HFF-Myc (cell line): ENCODE measurements at regions not wholly inside any gene's neighbourhood (a gene's known extent, or its start where the extent isn't known, plus 50 kb on each side); places are given as distances from the start of the nearest gene placed in this dataset.
A peak's percentile ranks its signal among the peaks of the same experiment; 100 is the strongest.

Experiments
- DNase-seq: peaks from one replicate; pipeline ENCODE4 v3.0.0-alpha.2; 2011; ENCODE audit warnings: low read depth; ENCODE audit errors: extremely low read depth
- H3K4me3 ChIP-seq: replicated peaks from 2 replicates; pipeline ENCODE4 v1.5.1; 2011; ENCODE audit warnings: low read depth, mild to moderate bottlenecking, control low read depth, low read length
- TF ChIP-seq, protein P1 (sequence below): IDR thresholded peaks from 2 replicates; pipeline ENCODE4 v1.5.1; 2012; ENCODE audit warnings: mild to moderate bottlenecking, low read depth, low read length, control low read depth; ENCODE audit errors: missing control alignments

DNA sequence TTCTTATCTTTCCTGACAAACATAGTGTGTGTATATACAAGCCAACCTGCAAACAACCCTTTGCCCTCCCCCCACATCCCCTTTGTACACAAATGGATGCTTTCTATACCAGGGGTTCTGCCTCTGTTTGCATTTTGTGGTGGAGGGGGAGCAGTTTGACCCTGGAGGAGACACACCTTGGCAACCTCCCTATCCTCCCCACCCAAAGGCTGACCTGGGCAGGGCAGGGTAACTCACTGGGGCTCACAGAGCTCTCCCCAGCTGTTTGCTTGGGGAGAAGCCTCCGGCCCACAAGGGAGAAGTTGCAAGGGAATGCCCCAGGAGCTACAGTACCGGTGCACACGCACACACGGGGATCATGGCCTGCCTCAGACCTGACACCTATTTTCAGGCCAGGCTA lies 372.6 kb downstream of the BCOR start:
- DNase-seq = no peak
- TF ChIP-seq, protein P1, sequence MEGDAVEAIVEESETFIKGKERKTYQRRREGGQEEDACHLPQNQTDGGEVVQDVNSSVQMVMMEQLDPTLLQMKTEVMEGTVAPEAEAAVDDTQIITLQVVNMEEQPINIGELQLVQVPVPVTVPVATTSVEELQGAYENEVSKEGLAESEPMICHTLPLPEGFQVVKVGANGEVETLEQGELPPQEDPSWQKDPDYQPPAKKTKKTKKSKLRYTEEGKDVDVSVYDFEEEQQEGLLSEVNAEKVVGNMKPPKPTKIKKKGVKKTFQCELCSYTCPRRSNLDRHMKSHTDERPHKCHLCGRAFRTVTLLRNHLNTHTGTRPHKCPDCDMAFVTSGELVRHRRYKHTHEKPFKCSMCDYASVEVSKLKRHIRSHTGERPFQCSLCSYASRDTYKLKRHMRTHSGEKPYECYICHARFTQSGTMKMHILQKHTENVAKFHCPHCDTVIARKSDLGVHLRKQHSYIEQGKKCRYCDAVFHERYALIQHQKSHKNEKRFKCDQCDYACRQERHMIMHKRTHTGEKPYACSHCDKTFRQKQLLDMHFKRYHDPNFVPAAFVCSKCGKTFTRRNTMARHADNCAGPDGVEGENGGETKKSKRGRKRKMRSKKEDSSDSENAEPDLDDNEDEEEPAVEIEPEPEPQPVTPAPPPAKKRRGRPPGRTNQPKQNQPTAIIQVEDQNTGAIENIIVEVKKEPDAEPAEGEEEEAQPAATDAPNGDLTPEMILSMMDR = no peak
- no peak overlapping the region for H3K4me3 ChIP-seq

DNA sequence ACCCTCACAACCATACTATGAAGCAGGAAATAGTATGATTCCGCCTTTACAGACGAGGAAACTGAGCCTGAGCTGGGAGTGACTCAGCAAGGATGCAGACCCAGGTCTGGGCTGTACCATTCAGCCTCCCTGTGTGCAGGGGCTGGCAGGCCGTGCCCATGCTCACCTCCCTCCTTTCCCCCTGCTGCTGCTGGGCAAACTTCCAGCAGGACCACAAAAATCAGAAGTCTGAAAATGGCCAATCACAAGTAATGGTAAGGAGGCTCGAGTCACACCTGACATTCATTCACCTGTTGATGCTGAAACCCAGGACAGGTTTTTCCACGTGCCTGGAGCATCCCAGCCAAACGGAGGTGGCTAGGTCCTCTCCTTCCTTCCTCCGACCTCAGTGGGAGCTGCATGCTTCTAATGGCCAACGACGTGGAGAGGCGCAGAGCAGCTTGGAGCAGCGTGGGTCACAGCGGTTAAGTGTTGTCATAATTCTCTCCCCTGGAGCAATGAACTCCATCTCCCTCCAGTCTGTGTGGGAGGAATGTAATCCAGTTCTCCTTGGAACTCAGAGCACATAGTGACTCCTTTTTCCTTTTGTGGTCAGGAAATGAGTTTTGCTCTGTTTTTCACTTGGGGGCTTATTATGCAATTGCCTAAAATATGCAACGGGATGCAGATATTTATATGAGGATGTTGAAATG lies 371.7 kb downstream of the BCOR start:
- H3K4me3 ChIP-seq = no peak overlapping the region
- TF ChIP-seq, protein P1 = no peak
- peak; percentile 45 for DNase-seq

DNA sequence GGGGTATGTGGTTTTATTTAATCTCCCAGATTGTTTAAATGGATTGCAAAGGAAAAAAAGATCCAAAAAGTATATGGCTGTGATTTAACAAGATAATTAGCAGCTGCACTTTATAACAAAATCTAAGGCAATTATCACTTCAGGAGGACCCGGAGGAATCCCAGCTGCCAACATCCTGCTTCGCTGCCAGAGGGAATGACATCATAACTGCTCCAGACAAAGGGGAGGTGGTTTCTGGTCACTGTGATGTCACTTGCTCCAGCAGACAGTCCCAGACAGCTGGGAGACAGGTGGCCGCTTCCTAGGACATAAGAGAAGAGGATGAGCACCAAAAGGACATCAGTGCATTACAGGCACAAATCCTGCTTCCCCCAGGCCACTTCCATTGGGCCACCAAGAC lies 371.0 kb downstream of the BCOR start:
- H3K4me3 ChIP-seq = no peak overlapping the region
- peak; percentile 50 for DNase-seq
- TF ChIP-seq, protein P1 = no peak

DNA sequence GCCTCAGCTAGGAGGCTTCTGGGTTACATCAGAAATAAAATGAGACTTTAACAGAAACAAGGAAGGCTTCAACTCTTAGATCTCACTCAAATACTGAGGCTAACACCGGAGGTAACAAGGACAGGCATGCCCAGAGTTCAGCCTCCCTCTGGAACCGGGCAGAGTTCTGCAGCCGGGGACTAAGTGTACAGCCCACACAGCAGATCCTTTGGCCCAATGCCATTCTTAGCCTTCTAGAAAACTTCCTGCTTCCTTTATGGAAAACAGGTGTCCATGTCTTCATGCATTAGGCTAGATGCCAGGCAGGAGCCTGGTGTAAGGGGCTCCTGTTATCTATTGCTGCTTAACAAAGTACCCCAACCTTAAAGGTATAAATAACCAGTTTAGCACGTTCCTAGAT lies 369.7 kb downstream of the BCOR start:
- TF ChIP-seq, protein P1 = no peak

DNA sequence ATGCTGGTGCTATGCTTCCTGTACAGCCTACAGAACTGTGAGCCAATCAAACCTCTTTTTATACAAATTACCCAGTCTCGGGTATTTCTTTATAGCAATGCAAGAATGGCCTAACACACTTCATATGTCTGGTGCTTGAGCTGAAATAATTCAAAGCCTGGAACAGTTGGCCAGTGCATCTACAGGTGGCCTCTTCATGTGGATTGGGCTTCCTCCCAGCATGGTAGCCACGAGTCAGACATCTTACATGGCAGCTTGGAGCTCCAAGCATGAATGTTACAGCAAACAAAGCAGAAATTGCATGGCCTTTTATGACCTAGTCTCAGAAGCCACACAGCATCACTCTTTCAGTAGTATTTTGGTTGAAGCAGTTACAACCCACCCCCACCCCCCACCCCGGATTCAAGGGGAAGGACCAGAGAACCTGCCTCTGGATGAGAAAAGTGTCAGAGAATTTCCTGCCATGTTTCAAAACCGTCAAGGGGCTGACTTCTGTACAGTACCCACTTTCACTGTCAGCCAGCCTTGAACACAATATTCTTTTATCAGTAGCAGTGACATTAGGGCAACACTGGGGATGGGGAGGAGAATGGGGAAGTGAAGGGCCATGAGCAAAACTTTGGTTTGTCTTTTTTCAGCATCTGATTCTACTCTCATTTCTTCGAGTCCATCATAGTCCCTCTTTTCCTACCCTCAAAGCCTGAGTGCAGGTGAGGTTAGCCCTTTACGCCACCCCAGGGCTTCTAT lies 368.7 kb downstream of the BCOR start:
- no peak for DNase-seq
- no peak overlapping the region for H3K4me3 ChIP-seq
- TF ChIP-seq, protein P1 = no peak

More for the DNA sequence above, 369.7 kb downstream of the BCOR start:
- DNase-seq = peak; percentile 67
- H3K4me3 ChIP-seq = no peak overlapping the region

DNA sequence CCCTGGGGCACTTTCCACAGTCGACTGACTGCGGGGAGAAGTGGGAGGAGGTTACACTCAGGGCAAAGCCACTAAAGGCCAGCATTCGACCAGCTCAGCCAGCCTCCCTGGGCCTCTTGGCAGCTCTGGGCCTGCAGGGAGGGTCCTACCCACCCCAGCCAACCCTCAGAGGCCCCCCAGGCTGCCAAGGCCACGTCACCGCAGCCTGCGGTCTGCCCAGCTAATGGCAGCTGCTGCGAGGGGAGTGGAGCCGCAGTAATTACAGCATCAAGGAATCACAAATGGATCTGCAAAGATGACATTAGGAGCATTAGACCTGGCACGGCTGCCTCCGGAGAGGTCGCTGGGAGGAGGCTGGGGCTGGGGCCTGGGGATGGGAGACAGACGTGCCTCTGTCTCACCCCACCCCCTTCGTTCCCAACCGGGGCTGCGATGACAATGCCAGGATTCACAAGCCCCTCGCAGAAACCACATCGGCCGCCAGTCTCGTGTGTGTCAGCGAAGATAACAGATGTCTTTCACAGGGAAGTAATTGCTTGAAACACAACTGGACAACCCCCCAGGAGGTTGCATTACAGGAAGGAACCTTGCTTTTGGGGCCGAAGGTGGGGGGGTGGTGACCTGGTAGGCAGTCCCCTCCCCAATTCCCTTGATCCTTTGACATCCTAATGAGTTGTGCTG lies 367.6 kb downstream of the BCOR start:
- H3K4me3 ChIP-seq = no peak overlapping the region
- TF ChIP-seq, protein P1 = no peak
- no peak for DNase-seq
